GM19463 (cell line): ENCODE measurements at regions not wholly inside any gene's neighbourhood (a gene's known extent, or its start where the extent isn't known, plus 50 kb on each side); places are given as distances from the start of the nearest gene placed in this dataset.

Experiments used
- ATAC-seq: cut with Tn5 transposase; IDR thresholded peaks from one replicate; pipeline ENCODE4 v1.9.1; 2021; ENCODE audit warnings: mild to moderate bottlenecking, moderate library complexity; ENCODE audit not compliant: unreplicated experiment

DNA sequence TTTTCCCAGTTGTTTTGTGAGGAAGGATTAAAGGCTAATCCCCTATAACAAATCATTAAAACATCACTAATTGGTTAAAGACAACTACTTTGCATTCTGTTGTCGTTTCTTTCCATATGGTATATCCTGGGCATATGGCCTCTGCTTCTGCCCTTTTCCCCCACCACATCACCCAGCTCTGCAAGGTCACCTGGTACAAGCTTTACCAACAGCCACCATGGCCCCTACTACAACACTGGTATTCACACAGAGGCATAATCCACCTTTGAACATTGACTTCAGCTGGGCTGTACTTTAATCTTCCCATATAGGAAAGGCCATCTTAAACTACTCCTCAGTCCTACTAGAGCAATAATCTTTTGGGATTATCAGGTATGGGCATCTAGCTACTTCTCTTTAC, 866.1 kb downstream of the TLE4 start:
- ATAC-seq = no peak

- ATAC-seq = no peak
Observed at GRCh38 chr9:80437091-80437640, 865.4 kb downstream of the TLE4 start.

DNA sequence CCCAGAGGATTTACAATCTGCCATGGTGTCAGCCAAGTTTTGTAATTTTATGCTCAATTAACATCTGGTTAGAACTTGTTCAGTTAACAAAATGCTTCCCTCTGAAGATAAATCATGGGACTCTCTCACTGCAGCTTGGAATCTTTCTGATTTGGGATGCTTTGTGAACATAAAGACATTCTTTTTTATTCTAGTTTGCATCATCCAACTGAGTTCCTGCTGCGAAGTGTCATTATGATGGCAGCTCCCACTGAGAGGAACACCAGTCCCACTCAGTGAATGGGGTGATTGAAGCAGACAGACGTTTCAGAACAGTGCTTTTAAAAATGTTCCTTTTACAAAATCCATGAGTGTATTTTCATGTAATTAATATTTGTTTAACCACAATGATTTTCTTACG, 863.8 kb downstream of the TLE4 start:
- ATAC-seq = no peak

GRCh38 chr9:80426992-80427391, 855.2 kb downstream of the TLE4 start:
- no peak for ATAC-seq

DNA sequence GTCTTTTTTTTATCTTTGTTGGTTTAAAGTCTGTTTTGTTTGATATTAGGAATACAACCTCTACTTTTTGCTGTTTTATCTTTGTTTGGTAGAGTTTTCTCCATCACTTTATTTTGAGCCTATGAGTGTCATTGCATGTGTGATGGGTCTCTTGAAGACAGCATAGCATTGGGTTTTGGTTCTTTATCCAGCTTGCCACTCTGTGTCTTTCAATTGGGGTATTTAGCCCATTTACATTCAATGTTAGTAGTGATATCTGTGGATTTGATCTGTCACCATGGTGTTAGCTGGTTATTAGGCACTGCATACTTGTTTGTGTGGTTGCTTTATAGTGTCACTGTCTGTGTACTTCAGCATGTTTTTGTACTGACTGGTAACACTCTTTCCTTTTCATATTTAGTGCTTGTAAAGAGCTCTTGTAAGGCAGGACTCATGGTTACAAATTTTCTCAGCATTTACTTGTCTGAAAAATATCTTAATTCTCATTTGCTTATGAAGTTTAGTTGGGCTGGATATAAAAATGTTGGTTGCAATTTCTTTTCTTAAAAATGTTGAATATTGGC, 845.5 kb downstream of the TLE4 start:
- ATAC-seq = no peak

DNA sequence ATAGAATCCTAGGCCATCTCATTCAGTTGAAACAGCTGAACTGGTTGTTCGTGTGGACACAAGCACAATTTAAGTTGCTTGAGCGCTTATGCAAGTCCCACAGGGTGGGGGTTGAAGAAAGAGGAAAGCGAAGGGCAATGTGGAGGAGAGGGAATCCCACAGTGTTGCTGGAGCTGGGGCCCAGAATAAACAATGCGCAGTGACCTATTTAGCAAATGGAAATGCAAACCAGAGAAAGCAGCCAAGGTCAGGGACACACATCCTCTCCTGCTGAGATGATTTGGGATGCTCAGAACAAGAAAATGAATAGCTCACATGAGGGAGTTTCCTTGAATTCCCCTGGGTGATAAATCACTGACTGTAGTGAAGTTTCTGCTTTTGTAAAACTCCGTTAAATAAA, 838.3 kb downstream of the TLE4 start:
- no peak for ATAC-seq

GRCh38 chr9:80407220-80407619, 835.5 kb downstream of the TLE4 start:
- ATAC-seq = no peak

- ATAC-seq = no peak
Observed at GRCh38 chr9:80401243-80401642, 829.5 kb downstream of the TLE4 start.

GRCh38 chr9:80400624-80401230, 829.0 kb downstream of the TLE4 start:
- no peak for ATAC-seq

DNA sequence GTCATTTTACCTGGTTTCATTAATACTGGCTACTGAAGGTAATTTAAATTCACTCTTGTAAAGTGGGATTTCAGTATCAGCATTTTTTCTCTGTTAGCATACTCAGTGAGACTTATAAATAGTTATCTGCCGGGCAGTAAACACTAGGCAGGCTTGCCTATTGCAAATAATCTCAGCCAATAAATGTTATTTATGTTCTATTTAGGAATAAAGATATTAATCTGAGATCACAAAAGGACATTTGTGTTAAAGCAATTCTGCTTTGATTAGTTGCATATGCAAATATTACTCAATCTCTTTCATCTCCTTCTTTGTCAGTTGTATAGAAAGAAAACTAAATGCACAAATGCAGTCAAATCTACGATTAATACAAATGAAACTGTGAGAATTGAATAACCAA, 827.8 kb downstream of the TLE4 start:
- ATAC-seq = no peak

DNA sequence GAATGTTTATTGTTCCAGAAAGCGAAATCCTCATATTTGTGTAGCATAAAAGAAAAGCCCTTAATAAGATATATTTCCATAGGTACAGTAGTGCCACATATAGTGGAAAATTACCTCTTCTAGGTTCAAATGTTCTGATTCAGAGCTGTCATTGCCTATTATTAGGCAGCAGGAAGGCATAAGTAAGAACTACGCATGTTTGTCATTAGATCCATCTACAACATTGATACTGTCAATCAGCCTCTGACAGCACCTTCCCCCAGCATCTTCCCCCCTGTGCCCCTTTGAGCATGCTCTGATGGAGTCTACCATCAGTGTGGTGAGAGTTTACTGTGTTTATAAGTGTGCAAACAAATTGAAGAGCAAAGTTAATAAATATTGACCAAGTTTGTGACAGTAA, 816.1 kb downstream of the TLE4 start:
- no peak for ATAC-seq

- no peak for ATAC-seq
Observed at GRCh38 chr9:80385246-80385645, 813.5 kb downstream of the TLE4 start.

DNA sequence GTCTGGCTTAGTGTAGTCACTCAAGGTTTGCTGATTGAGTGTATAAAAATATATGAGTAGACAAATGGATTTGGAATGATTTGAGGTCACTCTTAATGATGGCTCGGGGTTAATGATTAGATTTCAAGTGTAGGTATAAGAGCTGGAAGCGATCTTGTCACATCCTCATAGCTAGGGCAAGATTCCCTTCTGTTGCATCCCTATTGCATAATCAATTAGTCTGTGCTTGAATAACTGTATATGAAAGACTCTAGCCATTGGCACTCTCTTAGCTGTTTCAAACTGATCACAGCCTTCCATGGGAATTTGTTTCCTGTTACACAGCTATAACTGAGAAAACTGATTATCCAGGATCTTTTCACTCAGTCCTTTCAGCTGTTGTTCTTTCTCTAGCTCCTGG, 811.6 kb downstream of the TLE4 start:
- ATAC-seq = no peak

GRCh38 chr9:80382211-80382891, 810.6 kb downstream of the TLE4 start:
- ATAC-seq = no peak

GRCh38 chr9:80380301-80380700, 808.5 kb downstream of the TLE4 start:
- ATAC-seq = no peak

DNA sequence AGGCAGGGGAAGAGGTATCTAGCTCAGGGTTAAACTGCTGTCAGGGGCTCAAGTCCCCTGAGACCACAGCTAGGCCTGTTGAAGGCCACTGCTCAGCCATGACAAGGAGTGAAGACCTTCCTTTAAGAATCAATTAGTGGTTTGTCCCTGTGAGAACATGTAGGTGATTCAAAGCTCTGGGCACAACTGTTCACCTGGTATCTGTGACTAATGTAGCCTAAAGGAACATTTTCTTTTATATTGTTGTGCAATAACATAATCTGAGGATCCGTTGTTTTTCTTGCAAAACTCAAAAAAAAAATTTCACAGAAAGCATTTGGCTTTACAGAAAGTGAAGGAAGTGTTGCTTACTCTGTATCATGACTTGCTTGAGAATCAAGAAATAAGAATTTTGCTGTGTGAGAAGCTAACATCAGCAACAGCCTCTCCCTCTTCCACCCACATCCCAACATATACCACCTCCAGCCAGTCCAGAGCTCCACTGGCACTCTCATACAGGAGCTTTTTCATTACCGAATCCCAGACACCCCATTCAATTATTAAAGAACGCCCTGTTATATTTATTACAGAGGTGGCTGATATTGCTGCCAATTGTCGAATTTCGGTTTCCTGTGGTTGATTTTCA, 807.0 kb downstream of the TLE4 start:
- ATAC-seq = no peak

DNA sequence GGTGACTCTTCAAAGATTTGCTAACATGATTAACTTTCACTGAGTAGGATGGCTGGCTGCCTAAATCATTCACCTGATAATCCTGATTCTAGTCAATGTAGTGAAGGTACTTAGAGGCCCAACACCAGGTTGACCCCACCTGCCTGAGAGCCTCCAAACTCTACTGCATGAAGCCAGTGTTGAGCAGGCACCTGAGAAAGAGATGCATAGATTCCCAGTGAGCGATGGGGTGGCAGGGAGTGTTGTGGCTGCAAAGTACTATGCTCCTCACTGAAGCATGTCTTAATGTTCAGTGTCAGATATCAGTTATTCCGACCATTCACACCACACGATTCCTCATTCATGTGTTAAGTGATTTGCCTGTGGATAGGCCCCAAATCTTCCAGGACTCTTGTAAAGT, 804.4 kb downstream of the TLE4 start:
- ATAC-seq = no peak

DNA sequence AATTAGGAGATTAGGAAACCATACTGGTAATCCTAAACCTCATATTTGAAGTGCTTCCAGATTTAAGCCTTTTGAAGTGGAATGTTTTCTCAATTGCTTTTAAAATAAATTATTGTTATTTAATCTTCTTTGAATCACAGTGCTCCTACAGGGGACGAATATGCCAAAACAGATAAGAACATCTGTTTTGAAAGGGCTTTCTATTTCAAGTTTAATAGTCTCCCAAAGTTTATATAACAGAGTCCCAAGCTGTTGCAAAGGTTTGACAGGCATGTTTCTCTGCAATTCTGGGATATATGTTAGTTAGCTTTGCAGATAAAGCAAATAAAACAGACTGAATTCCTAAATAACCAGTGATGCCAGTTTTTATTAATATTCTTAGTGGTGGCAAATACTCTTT, 803.7 kb downstream of the TLE4 start:
- ATAC-seq = no peak

GRCh38 chr9:80369641-80370040, 797.9 kb downstream of the TLE4 start:
- ATAC-seq = no peak

DNA sequence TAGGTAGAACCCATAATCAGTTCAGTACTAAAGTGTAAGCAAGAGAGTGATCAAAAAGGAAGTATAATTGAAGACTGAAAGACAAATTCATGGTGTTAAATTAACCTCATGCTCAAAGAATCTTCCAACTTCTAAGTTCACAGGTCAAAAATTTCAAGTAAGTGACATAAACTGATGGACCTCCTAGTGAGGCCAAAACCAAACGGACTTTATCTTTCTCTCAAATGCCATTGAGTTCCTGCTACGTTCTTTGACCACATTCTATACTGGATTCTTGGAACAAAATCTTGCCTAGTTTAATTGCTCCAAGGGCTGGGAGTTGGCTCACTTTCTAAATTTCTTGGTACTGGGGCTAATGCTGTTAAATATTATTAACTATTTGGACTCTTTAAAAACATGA, 794.9 kb downstream of the TLE4 start:
- ATAC-seq = no peak

GRCh38 chr9:80359941-80360881, 788.4 kb downstream of the TLE4 start:
- no peak for ATAC-seq
